PC-3 (cell line): ENCODE measurements at regions not wholly inside any gene's neighbourhood (a gene's known extent, or its start where the extent isn't known, plus 50 kb on each side); places are given as distances from the start of the nearest gene placed in this dataset.

Experiments used
- ATAC-seq: fragments of 200-7000 bp; cut with Tn5 transposase; 2 replicates; pipeline ENCODE4 v1.9.1; 2020; ENCODE audit warnings: mild to moderate bottlenecking, moderate library complexity
- BruUV-seq: library from RNA; stranded (reverse); fragments of 400-500 nt; replicated peaks from 2 replicates; lab custom pipeline; 2021; lab: Mats Ljungman, UMichigan
- CTCF ChIA-PET: fragments of 300-600 bp; sonication (Branson Sonifier 250); formaldehyde crosslinking; loops from one replicate; lab custom pipeline; 2022; ENCODE audit warnings: antibody characterized with exemption; lab: Charles Lee
- POLR2A ChIA-PET: fragments of 300-600 bp; sonication (Branson Sonifier 250); formaldehyde crosslinking; loops from one replicate; lab custom pipeline; 2022; ENCODE audit warnings: antibody characterized with exemption; ENCODE audit not compliant: unreplicated experiment; lab: Charles Lee
- DNase-seq: peaks from one replicate; pipeline ENCODE4 v3.0.0-alpha.2; 2015
- H2AFZ ChIP-seq: fragments of 300-600 bp; sonication (generic); 2 replicates; pipeline ENCODE4 v1.6.0; 2016; ENCODE audit warnings: antibody characterized with exemption, low read length
- H3F3A ChIP-seq: fragments of 300-600 bp; sonication (generic); one replicate; pipeline ENCODE4 v1.6.0; 2017; ENCODE audit warnings: antibody characterized with exemption, low read length, control low read depth, mild to moderate bottlenecking; ENCODE audit not compliant: unreplicated experiment
- H3K27ac ChIP-seq: fragments of 300-600 bp; sonication (generic); 2 replicates; pipeline ENCODE4 v1.5.1; 2016; ENCODE audit warnings: mild to moderate bottlenecking, low read length
- H3K27me3 ChIP-seq: fragments of 300-600 bp; sonication (generic); 2 replicates; pipeline ENCODE4 v1.6.1; 2016; ENCODE audit warnings: low read length, mixed read lengths
- H3K36me3 ChIP-seq: fragments of 300-600 bp; sonication (generic); 2 replicates; pipeline ENCODE4 v1.6.1; 2016; ENCODE audit warnings: low read depth, mixed run types, low read length, mixed read lengths
- H3K4me1 ChIP-seq: fragments of 300-600 bp; sonication (generic); 2 replicates; pipeline ENCODE4 v1.5.1; 2016; ENCODE audit warnings: low read length; ENCODE audit not compliant: insufficient read depth
- H3K4me2 ChIP-seq: fragments of 300-600 bp; sonication (generic); 2 replicates; pipeline ENCODE4 v1.6.0; 2016; ENCODE audit warnings: low read length
- H3K4me3 ChIP-seq: fragments of 300-600 bp; sonication (generic); 2 replicates; pipeline ENCODE4 v1.5.1; 2016; ENCODE audit warnings: mild to moderate bottlenecking, low read length, mixed read lengths
- H3K79me2 ChIP-seq: fragments of 300-600 bp; sonication (generic); 2 replicates; pipeline ENCODE4 v1.6.1; 2017; ENCODE audit warnings: low read length, mixed read lengths
- H3K9ac ChIP-seq: fragments of 300-600 bp; sonication (generic); 2 replicates; pipeline ENCODE4 v1.6.0; 2016; ENCODE audit warnings: mild to moderate bottlenecking, low read length
- H3K9me2 ChIP-seq: fragments of 300-600 bp; sonication (generic); replicated peaks from 2 replicates; pipeline ENCODE4 v1.6.1; 2016; ENCODE audit warnings: mixed run types, low read length, mixed read lengths
- H3K9me3 ChIP-seq: fragments of 300-600 bp; sonication (generic); 2 replicates; pipeline ENCODE4 v1.6.1; 2016; ENCODE audit warnings: low read length, mixed read lengths
- H4K20me1 ChIP-seq: fragments of 300-600 bp; sonication (generic); 2 replicates; pipeline ENCODE4 v1.6.1; 2016; ENCODE audit warnings: low read length, mixed read lengths
- CTCF ChIP-seq: fragments of 300-600 bp; sonication (generic); conservative IDR thresholded peaks from 2 replicates; pipeline ENCODE4 v1.5.1; 2017; ENCODE audit warnings: antibody characterized with exemption, low read depth, mild to moderate bottlenecking, low read length
- EZH2 ChIP-seq: fragments of 300-600 bp; sonication (generic); IDR thresholded peaks from one replicate; pipeline ENCODE4 v1.6.1; 2017; ENCODE audit warnings: antibody characterized with exemption, mild to moderate bottlenecking, low read length; ENCODE audit not compliant: unreplicated experiment
- EZH2phosphoT487 ChIP-seq: fragments of 300-600 bp; sonication (generic); IDR thresholded peaks from 2 replicates; pipeline ENCODE4 v1.6.1; 2018; ENCODE audit warnings: mild to moderate bottlenecking, antibody characterized with exemption, low read length, borderline replicate concordance
- intact Hi-C: fragments of 100-400 bp; cut with micrococcal nuclease; formaldehyde crosslinking; loops from 2 replicates; pipeline ENCODE4 v1.9.0; 2023

DNA sequence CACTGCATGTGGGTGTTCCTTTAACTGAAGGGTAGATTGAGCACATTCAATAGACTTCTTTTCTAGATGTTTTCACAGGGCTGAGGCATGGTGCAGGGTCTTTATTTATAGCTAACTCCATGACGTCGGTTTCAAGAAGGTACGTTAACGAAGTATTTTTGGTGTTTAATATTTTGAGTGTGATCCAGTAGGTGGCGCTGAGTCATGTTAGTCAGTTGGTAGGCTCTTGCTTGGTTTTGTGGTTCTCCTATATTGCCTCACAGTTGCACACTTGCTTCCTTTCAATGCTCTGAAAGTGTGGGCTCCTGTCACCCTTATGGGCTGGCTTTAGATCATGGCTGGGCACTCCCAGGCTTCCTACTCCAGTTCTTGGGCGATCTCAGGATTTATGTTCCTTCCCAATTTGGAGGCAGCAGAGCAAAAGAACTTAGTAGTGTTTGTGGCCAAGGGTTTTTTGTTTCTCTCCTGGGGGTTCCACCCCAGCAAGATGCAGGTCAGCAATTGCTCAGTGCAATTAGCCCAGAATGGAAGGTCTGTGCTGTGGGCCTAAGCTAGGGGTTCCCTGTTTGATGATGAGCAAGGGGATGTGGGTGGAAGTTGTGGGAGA, 471.6 kb upstream of the FOXG1 start:
- intact Hi-C loops, result loop anchor here (2.0 kb wide), 1 partner anchor 314 kb away; no protein-coding TSS in a partner anchor

GRCh38 chr14:28297559-28297958, 469.0 kb upstream of the FOXG1 start:
- H3K4me3 ChIP-seq, result no peak overlapping the region
- H3K9me2 ChIP-seq, result no peaks in the 10 kb centered on the region
- no peaks in the 10 kb centered on the region for H3K36me3 ChIP-seq
- H3K27ac ChIP-seq, result no peak overlapping the region
- no peaks in the 10 kb centered on the region for H3K79me2 ChIP-seq
- TF ChIP-seq CTCF (no peak), EZH2 (no peak), EZH2phosphoT487 (no peak)
- H2AFZ ChIP-seq, result no peak overlapping the region
- no peaks in the 10 kb centered on the region for H4K20me1 ChIP-seq
- DNase-seq (no peak), ATAC-seq (no peak)
- ChIA-PET CTCF (no interaction called here), POLR2A (no interaction called here)
- H3K4me2 ChIP-seq, result no peak overlapping the region
- H3F3A ChIP-seq, result no peaks in the 10 kb centered on the region
- intact Hi-C loops, result no loop called here
- no peak overlapping the region for H3K9ac ChIP-seq
- BruUV-seq, result no TSS peak
- no peaks in the 10 kb centered on the region for H3K9me3 ChIP-seq
- H3K27me3 ChIP-seq, result no peaks in the 10 kb centered on the region
- peaks cover 4% of the 10 kb centered on the region for H3K4me1 ChIP-seq

More for the DNA sequence above, 471.6 kb upstream of the FOXG1 start:
- Histone ChIP-seq H2AFZ (peak overlapping the region; percentile 25; the same call in 1 of the 2 replicates), H3K36me3 (no peaks in the 10 kb centered on the region), H3K27ac (no peak overlapping the region), H3K9ac (no peak overlapping the region), H3K27me3 (no peaks in the 10 kb centered on the region), H3K9me2 (no peaks in the 10 kb centered on the region), H3K4me1 (no peaks in the 10 kb centered on the region), H3K4me3 (no peak overlapping the region), H3K4me2 (no peak overlapping the region; the same call in 1 of the 2 replicates), H4K20me1 (no peaks in the 10 kb centered on the region), H3K9me3 (no peaks in the 10 kb centered on the region), H3K79me2 (no peaks in the 10 kb centered on the region), H3F3A (no peaks in the 10 kb centered on the region)
- CTCF ChIA-PET, result no interaction called here
- peak; percentile 71 for ATAC-seq
- BruUV-seq, result no TSS peak
- TF ChIP-seq EZH2 (no peak), CTCF (peak; percentile 81)
- DNase-seq, result peak; percentile 60
- POLR2A ChIA-PET, result no interaction called here

DNA sequence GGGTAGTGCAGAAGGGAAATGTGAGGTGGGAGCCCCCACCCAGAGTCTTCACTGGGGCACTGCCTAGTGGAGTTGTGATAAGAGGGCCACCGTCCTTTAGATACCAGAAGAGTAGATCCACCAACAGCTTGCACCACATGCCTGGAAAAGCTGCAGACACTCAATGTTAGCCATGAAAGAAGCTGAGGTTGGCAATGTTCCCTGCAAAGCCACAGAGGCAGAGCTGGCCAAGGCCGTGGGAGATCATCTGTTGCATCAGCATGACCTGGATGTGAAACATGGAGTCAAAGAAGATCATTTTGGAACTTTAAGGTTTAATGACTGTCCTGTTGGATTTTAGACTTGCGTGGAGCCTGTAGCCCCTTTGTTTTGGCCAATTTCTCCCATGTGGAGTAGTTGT, 468.4 kb upstream of the FOXG1 start:
- ChIA-PET CTCF (no interaction called here), POLR2A (no interaction called here)
- ATAC-seq (no peak), DNase-seq (no peak)
- Histone ChIP-seq H2AFZ (no peak overlapping the region), H3K4me2 (no peak overlapping the region), H3K79me2 (no peaks in the 10 kb centered on the region), H3K9me2 (no peaks in the 10 kb centered on the region), H3K36me3 (no peaks in the 10 kb centered on the region), H3K9ac (no peak overlapping the region), H3K27me3 (no peaks in the 10 kb centered on the region), H3K27ac (no peak overlapping the region), H3K4me1 (peaks cover 7% of the 10 kb centered on the region), H3F3A (no peaks in the 10 kb centered on the region), H4K20me1 (no peaks in the 10 kb centered on the region), H3K4me3 (no peak overlapping the region), H3K9me3 (no peaks in the 10 kb centered on the region)
- intact Hi-C loops, result no loop called here
- TF ChIP-seq CTCF, result no peak
- TF ChIP-seq EZH2, result no peak
- TF ChIP-seq EZH2phosphoT487, result no peak
- BruUV-seq, result no TSS peak
